SIG-M5 (cell line): ENCODE measurements at regions not wholly inside any gene's neighbourhood (a gene's known extent, or its start where the extent isn't known, plus 50 kb on each side); places are given as distances from the start of the nearest gene placed in this dataset.

Experiments
- DNase-seq: peaks from one replicate; lab custom pipeline; 2025; lab: John Stamatoyannopoulos, UW

DNA sequence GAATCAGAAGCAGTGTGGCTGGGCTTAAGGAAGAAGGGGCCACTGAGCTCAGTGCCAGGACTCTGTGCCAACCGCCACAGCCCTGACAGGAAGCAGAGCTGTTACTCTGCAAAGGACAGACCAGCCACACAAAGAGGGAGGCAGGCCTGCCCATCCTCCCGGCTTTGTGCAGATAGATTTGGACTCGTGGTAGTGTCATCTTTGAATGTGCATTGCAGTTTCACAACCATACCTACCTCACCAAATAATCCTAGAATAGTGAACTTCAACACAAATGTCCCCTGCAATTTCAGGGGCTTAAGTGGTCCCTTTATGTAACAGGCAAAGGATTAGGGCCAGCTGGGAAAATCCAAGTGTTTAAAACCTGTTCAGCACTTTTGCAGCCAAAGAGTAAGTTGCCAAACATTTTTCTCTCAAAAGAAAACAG, 55.1 kb upstream of the CLDN10 start:
- DNase-seq = no peak

DNA sequence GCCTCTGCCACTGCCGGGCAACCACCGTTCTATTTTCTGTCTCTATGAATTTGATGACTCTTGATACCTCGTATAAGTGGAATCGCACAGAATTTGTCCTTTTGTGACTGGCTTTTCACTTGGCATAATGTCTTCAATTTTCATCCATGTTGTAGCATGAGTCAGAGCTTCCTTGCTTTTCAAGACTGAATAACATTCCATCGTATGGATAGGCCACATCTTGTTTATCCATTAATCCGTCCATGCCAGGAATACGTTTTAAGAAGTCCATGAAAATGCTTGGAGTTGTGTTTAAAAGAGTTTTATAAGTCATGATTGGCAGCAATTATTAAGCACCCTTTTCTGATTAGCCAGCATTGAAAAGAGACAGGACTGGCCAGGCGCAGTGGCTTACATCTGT, 53.6 kb upstream of the CLDN10 start:
- no peak for DNase-seq

- no peak for DNase-seq
Measured at GRCh38 chr13:95499811-95500712, 52.5 kb upstream of the CLDN10 start.

DNA sequence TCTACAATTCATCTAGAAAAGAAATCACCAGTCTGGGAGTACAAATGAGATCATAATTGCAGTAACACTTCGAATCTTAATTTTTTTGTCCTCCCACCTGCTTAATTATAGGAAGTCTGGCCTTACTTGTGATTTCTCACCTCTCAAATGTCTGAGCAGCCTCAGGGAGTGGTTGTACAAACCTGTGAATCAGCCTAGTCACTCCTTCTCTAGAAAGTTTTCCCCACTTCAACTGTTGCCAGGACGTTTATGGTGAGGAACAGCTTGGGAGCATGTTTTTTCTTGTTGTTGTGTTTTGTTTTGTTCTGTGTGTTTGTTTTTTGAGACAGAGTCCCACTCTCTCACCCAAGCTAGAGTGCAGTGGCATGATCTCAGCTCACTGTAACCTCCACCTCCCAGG, 50.3 kb upstream of the CLDN10 start:
- DNase-seq = no peak
